ENCODE measurements at regions not wholly inside any gene's neighbourhood (a gene's known extent, or its start where the extent isn't known, plus 50 kb on each side); places are given as distances from the start of the nearest gene placed in this dataset.

GRCh38 chr4:123750044-123750443 is 353.4 kb downstream of the SPRY1 start:
- no peak for TF ChIP-seq CTCF (IDR thresholded peaks at IDR 0.05)
- Histone ChIP-seq H3K4me1 (peaks cover 6 to 28% (median 20%) of the 10 kb centered on the region in 9 donors), H3K4me3 (no peak overlapping the region), H3K36me3 (no peaks in the 10 kb centered on the region), H3K27ac (peak overlapping the region; percentile 38 to 82 (median 73)), H3K27me3 (no peaks in the 10 kb centered on the region), H3K9me3 (no peaks in the 10 kb centered on the region)
- intact Hi-C loops (cut with DNase I) = no loop called here
- no peak for DNase-seq
- peak in 5 of 8 donors; percentile 25 to 51 (median 32) for ATAC-seq
- WGBS, 2 donors = 54 to 61% methylated on average over 3 of the region's 3 CpGs

GRCh38 chr4:123755655-123756054 is 359.1 kb downstream of the SPRY1 start:
- ATAC-seq (no peak), DNase-seq (no peak)
- no peak for TF ChIP-seq CTCF (IDR thresholded peaks at IDR 0.05)
- Histone ChIP-seq H3K27ac (no peak overlapping the region), H3K27me3 (no peaks in the 10 kb centered on the region), H3K4me1 (no peaks in the 10 kb centered on the region), H3K36me3 (no peaks in the 10 kb centered on the region), H3K4me3 (no peak overlapping the region), H3K9me3 (peaks cover 0 to 7% (median 0%) of the 10 kb centered on the region in 11 donors)
- intact Hi-C loops (cut with DNase I) = no loop called here
- 64 to 100% methylated on average over 2 of the region's 2 CpGs for WGBS, 2 donors

GRCh38 chr4:123767806-123768205 is 371.2 kb downstream of the SPRY1 start:
- Histone ChIP-seq H3K9me3 (peaks cover 0 to 18% (median 0%) of the 10 kb centered on the region in 11 donors), H3K36me3 (no peaks in the 10 kb centered on the region), H3K4me3 (no peak overlapping the region), H3K27ac (no peak overlapping the region), H3K27me3 (no peaks in the 10 kb centered on the region), H3K4me1 (no peaks in the 10 kb centered on the region)
- intact Hi-C loops (cut with DNase I) = no loop called here
- no peak for TF ChIP-seq CTCF (IDR thresholded peaks at IDR 0.05)
- 57% methylated on average over 2 of the region's 2 CpGs for WGBS, 2 donors
- ATAC-seq (no peak), DNase-seq (no peak)

- TF ChIP-seq CTCF (IDR thresholded peaks at IDR 0.05) = no peak
- WGBS, 2 donors = 97 to 99% methylated on average over 3 of the region's 3 CpGs
- no peak for ATAC-seq
- DNase-seq = no peak
- Histone ChIP-seq H3K36me3 (no peaks in the 10 kb centered on the region), H3K4me1 (no peaks in the 10 kb centered on the region), H3K4me3 (no peak overlapping the region), H3K27ac (no peak overlapping the region), H3K9me3 (peaks cover 0 to 2% (median 0%) of the 10 kb centered on the region in 11 donors), H3K27me3 (no peaks in the 10 kb centered on the region)
- intact Hi-C loops (cut with DNase I) = loop anchor here in 9 of 10 donors (5.0 to 10.0 kb wide), 4 partner anchors 214 to 491 kb away; no protein-coding TSS in a partner anchor
These were observed 374.3 kb downstream of the SPRY1 start for GRCh38 chr4:123770884-123771283.
